ENCODE measurements at regions not wholly inside any gene's neighbourhood (a gene's known extent, or its start where the extent isn't known, plus 50 kb on each side); places are given as distances from the start of the nearest gene placed in this dataset.

GRCh38 chr14:49206828-49207227 lies 379.4 kb downstream of the RPS29 start:
- in situ Hi-C loops (cut with HindIII; ENCODE audit: low pct_unique_long_range_greater_than_20kb, low sequenced_read_pairs), result no loop called here
- DNase-seq (ENCODE audit: low read depth, low spot score), result no peak

GRCh38 chr14:49203676-49204075 lies 382.5 kb downstream of the RPS29 start:
- in situ Hi-C loops (cut with HindIII; ENCODE audit: low pct_unique_long_range_greater_than_20kb, low sequenced_read_pairs), result no loop called here
- DNase-seq (ENCODE audit: low read depth, low spot score), result no peak

- no peak for DNase-seq (ENCODE audit: low read depth, low spot score)
- in situ Hi-C loops (cut with HindIII; ENCODE audit: low pct_unique_long_range_greater_than_20kb, low sequenced_read_pairs), result no loop called here
These were observed 387.0 kb downstream of the RPS29 start for GRCh38 chr14:49199159-49199558.

- DNase-seq (ENCODE audit: low read depth, low spot score), result no peak
- in situ Hi-C loops (cut with HindIII; ENCODE audit: low pct_unique_long_range_greater_than_20kb, low sequenced_read_pairs), result no loop called here
These were observed 389.9 kb downstream of the RPS29 start for GRCh38 chr14:49196327-49196726.

GRCh38 chr14:49194067-49194466 lies 392.1 kb downstream of the RPS29 start:
- in situ Hi-C loops (cut with HindIII; ENCODE audit: low pct_unique_long_range_greater_than_20kb, low sequenced_read_pairs), result no loop called here
- no peak for DNase-seq (ENCODE audit: low read depth, low spot score)

GRCh38 chr14:49193332-49194065 lies 392.7 kb downstream of the RPS29 start:
- no peak for DNase-seq (ENCODE audit: low read depth, low spot score)
- in situ Hi-C loops (cut with HindIII; ENCODE audit: low pct_unique_long_range_greater_than_20kb, low sequenced_read_pairs), result no loop called here

GRCh38 chr14:49191380-49191779 lies 394.8 kb downstream of the RPS29 start:
- in situ Hi-C loops (cut with HindIII; ENCODE audit: low pct_unique_long_range_greater_than_20kb, low sequenced_read_pairs), result no loop called here
- no peak for DNase-seq (ENCODE audit: low read depth, low spot score)

GRCh38 chr14:49189375-49189774 lies 396.8 kb downstream of the RPS29 start:
- in situ Hi-C loops (cut with HindIII; ENCODE audit: low pct_unique_long_range_greater_than_20kb, low sequenced_read_pairs), result no loop called here
- no peak for DNase-seq (ENCODE audit: low read depth, low spot score)

GRCh38 chr14:49187799-49188198 lies 398.4 kb downstream of the RPS29 start:
- no peak for DNase-seq (ENCODE audit: low read depth, low spot score)
- in situ Hi-C loops (cut with HindIII; ENCODE audit: low pct_unique_long_range_greater_than_20kb, low sequenced_read_pairs), result no loop called here

GRCh38 chr14:49173765-49174373 lies 412.3 kb downstream of the RPS29 start:
- DNase-seq (ENCODE audit: low read depth, low spot score), result peak; percentile 83
- in situ Hi-C loops (cut with HindIII; ENCODE audit: low pct_unique_long_range_greater_than_20kb, low sequenced_read_pairs), result no loop called here

GRCh38 chr14:49164074-49164473 lies 422.1 kb downstream of the RPS29 start:
- no peak for DNase-seq (ENCODE audit: low read depth, low spot score)
- in situ Hi-C loops (cut with HindIII; ENCODE audit: low pct_unique_long_range_greater_than_20kb, low sequenced_read_pairs), result no loop called here

- in situ Hi-C loops (cut with HindIII; ENCODE audit: low pct_unique_long_range_greater_than_20kb, low sequenced_read_pairs), result no loop called here
- DNase-seq (ENCODE audit: low read depth, low spot score), result no peak
These were observed 425.2 kb downstream of the RPS29 start for GRCh38 chr14:49160983-49161382.

- no peak for DNase-seq (ENCODE audit: low read depth, low spot score)
- in situ Hi-C loops (cut with HindIII; ENCODE audit: low pct_unique_long_range_greater_than_20kb, low sequenced_read_pairs), result no loop called here
These were observed 427.1 kb downstream of the RPS29 start for GRCh38 chr14:49159081-49159480.

GRCh38 chr14:49139593-49139992 lies 446.6 kb downstream of the RPS29 start:
- in situ Hi-C loops (cut with HindIII; ENCODE audit: low pct_unique_long_range_greater_than_20kb, low sequenced_read_pairs), result no loop called here
- no peak for DNase-seq (ENCODE audit: low read depth, low spot score)

GRCh38 chr14:49134940-49135339 lies 451.2 kb downstream of the RPS29 start:
- in situ Hi-C loops (cut with HindIII; ENCODE audit: low pct_unique_long_range_greater_than_20kb, low sequenced_read_pairs), result no loop called here
- peak; percentile 37 for DNase-seq (ENCODE audit: low read depth, low spot score)

- in situ Hi-C loops (cut with HindIII; ENCODE audit: low pct_unique_long_range_greater_than_20kb, low sequenced_read_pairs), result no loop called here
- DNase-seq (ENCODE audit: low read depth, low spot score), result no peak
These were observed 464.9 kb downstream of the RPS29 start for GRCh38 chr14:49121246-49121645.

- in situ Hi-C loops (cut with HindIII; ENCODE audit: low pct_unique_long_range_greater_than_20kb, low sequenced_read_pairs), result no loop called here
These were observed 471.9 kb downstream of the RPS29 start for GRCh38 chr14:49114161-49114893.

GRCh38 chr14:49106741-49107667 lies 479.2 kb downstream of the RPS29 start:
- DNase-seq (ENCODE audit: low read depth, low spot score), result no peak
- in situ Hi-C loops (cut with HindIII; ENCODE audit: low pct_unique_long_range_greater_than_20kb, low sequenced_read_pairs), result no loop called here

More at GRCh38 chr14:49114161-49114893, 471.9 kb downstream of the RPS29 start:
- no peak for DNase-seq (ENCODE audit: low read depth, low spot score)
